ENCODE measurements at regions not wholly inside any gene's neighbourhood (a gene's known extent, or its start where the extent isn't known, plus 50 kb on each side); places are given as distances from the start of the nearest gene placed in this dataset.

- Mint-ChIP-seq H3K36me3 (ENCODE audit: insufficient read depth, unreplicated experiment) (no peaks in the 10 kb centered on the region), H3K4me1 (ENCODE audit: insufficient read depth, unreplicated experiment) (no peaks in the 10 kb centered on the region), H3K9me3 (ENCODE audit: unreplicated experiment) (peaks cover 12% of the 10 kb centered on the region), H3K27ac (ENCODE audit: low read depth, unreplicated experiment) (no peak overlapping the region), H3K27me3 (ENCODE audit: insufficient read depth, unreplicated experiment) (no peaks in the 10 kb centered on the region), H3K4me3 (ENCODE audit: unreplicated experiment) (no peak overlapping the region)
- POLR2A ChIA-PET = interaction anchor here (0.6 kb wide), 1 partner anchor 1286 kb away, joined by 3 read pairs; no protein-coding TSS in a partner anchor
- CTCF ChIA-PET = no interaction called here
- DNase-seq (ENCODE audit: unreplicated experiment) = no peak
- no peak for TF ChIP-seq CTCF (IDR thresholded peaks at IDR 0.05; ENCODE audit: unreplicated experiment)
- BruUV-seq (replicated peaks) = no TSS peak
- intact Hi-C loops (cut with micrococcal nuclease) = no loop called here
These were observed 893.5 kb upstream of the EDIL3 start for GRCh38 chr5:85278193-85278592.

- no peak for DNase-seq (ENCODE audit: unreplicated experiment)
- Mint-ChIP-seq H3K9me3 (ENCODE audit: unreplicated experiment) (peaks cover 20% of the 10 kb centered on the region), H3K4me3 (ENCODE audit: unreplicated experiment) (no peak overlapping the region), H3K4me1 (ENCODE audit: insufficient read depth, unreplicated experiment) (no peaks in the 10 kb centered on the region), H3K27me3 (ENCODE audit: insufficient read depth, unreplicated experiment) (peaks cover 20% of the 10 kb centered on the region), H3K27ac (ENCODE audit: low read depth, unreplicated experiment) (no peak overlapping the region), H3K36me3 (ENCODE audit: insufficient read depth, unreplicated experiment) (no peaks in the 10 kb centered on the region)
- POLR2A ChIA-PET = interaction anchor here (0.6 kb wide), 1 partner anchor 682 kb away, joined by 3 read pairs; no protein-coding TSS in a partner anchor
- CTCF ChIA-PET = no interaction called here
- intact Hi-C loops (cut with micrococcal nuclease) = no loop called here
- no TSS peak for BruUV-seq (replicated peaks)
- no peak for TF ChIP-seq CTCF (IDR thresholded peaks at IDR 0.05; ENCODE audit: unreplicated experiment)
These were observed 904.2 kb upstream of the EDIL3 start for GRCh38 chr5:85288914-85289313.

- CTCF ChIA-PET = interaction anchor here (0.6 kb wide), 1 partner anchor 884 kb away, joined by 3 read pairs; no protein-coding TSS in a partner anchor
- POLR2A ChIA-PET = no interaction called here
- no TSS peak for BruUV-seq (replicated peaks)
- Mint-ChIP-seq H3K27me3 (ENCODE audit: insufficient read depth, unreplicated experiment) (peaks cover 31% of the 10 kb centered on the region), H3K36me3 (ENCODE audit: insufficient read depth, unreplicated experiment) (no peaks in the 10 kb centered on the region), H3K4me1 (ENCODE audit: insufficient read depth, unreplicated experiment) (no peaks in the 10 kb centered on the region), H3K9me3 (ENCODE audit: unreplicated experiment) (peaks cover 20% of the 10 kb centered on the region), H3K27ac (ENCODE audit: low read depth, unreplicated experiment) (no peak overlapping the region), H3K4me3 (ENCODE audit: unreplicated experiment) (no peak overlapping the region)
- intact Hi-C loops (cut with micrococcal nuclease) = no loop called here
- TF ChIP-seq CTCF (IDR thresholded peaks at IDR 0.05; ENCODE audit: unreplicated experiment) = no peak
- no peak for DNase-seq (ENCODE audit: unreplicated experiment)
These were observed 908.6 kb upstream of the EDIL3 start for GRCh38 chr5:85293145-85293785.

GRCh38 chr5:85304524-85304923 lies 919.8 kb upstream of the EDIL3 start:
- TF ChIP-seq CTCF (IDR thresholded peaks at IDR 0.05; ENCODE audit: unreplicated experiment) = no peak
- BruUV-seq (replicated peaks) = no TSS peak
- H3K4me3 Mint-ChIP-seq (ENCODE audit: unreplicated experiment) = no peak overlapping the region
- CTCF ChIA-PET = interaction anchor here (0.7 kb wide), 1 partner anchor 1683 kb away, joined by 3 read pairs; no protein-coding TSS in a partner anchor
- no peaks in the 10 kb centered on the region for H3K36me3 Mint-ChIP-seq (ENCODE audit: insufficient read depth, unreplicated experiment)
- intact Hi-C loops (cut with micrococcal nuclease) = no loop called here
- H3K4me1 Mint-ChIP-seq (ENCODE audit: insufficient read depth, unreplicated experiment) = no peaks in the 10 kb centered on the region
- no peak for DNase-seq (ENCODE audit: unreplicated experiment)
- no peaks in the 10 kb centered on the region for H3K9me3 Mint-ChIP-seq (ENCODE audit: unreplicated experiment)
- POLR2A ChIA-PET = no interaction called here
- no peak overlapping the region for H3K27ac Mint-ChIP-seq (ENCODE audit: low read depth, unreplicated experiment)
- H3K27me3 Mint-ChIP-seq (ENCODE audit: insufficient read depth, unreplicated experiment) = no peaks in the 10 kb centered on the region

All from MCF 10A (cell line).